GM13976 (cell line): ENCODE measurements at regions not wholly inside any gene's neighbourhood (a gene's known extent, or its start where the extent isn't known, plus 50 kb on each side); places are given as distances from the start of the nearest gene placed in this dataset.

Experiments used
- DNase-seq: peaks from one replicate; pipeline ENCODE4 v3.0.0; 2012; ENCODE audit warnings: low spot score
- CTCF ChIP-seq: IDR thresholded peaks from 2 replicates; pipeline ENCODE4 v1.5.1; 2012; ENCODE audit warnings: borderline replicate concordance, mild to moderate bottlenecking; ENCODE audit not compliant: insufficient read depth; ENCODE audit errors: extremely low read depth, missing control alignments, control extremely low read depth
- in situ Hi-C: fragments of 300-500 bp; cut with MboI; formaldehyde crosslinking; loops from one replicate; pipeline ENCODE4 v1.12.0; 2022; ENCODE audit warnings: low sequenced_read_pairs, mixed read lengths, inconsistent platforms; ENCODE audit not compliant: unreplicated experiment

DNA sequence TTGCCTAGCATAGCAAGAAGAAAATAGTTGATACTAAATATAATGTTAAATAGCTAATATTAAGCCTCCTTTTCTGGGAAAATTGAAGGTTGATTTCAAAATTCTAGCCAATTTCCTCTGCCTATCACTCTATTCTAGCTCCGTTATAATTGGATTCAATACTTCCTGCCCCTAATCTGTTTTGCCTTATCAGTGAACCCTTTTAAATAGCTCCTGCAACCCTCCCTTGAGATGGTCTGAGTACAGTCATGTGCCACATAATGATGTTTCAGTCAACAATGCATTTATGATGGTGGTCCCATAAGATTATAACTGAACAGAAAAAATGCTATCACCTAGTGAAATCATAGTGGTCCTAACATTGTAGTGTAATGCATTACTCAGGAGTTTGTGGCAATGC lies 79.7 kb upstream of the PBX1 start:
- no peak for DNase-seq
- in situ Hi-C loops = no loop called here
- no peak for TF ChIP-seq CTCF

- TF ChIP-seq CTCF = no peak
- no peak for DNase-seq
- in situ Hi-C loops = no loop called here
Observed at GRCh38 chr1:164480285-164480907, 78.6 kb upstream of the PBX1 start.

- TF ChIP-seq CTCF = no peak
Observed at GRCh38 chr1:164495905-164496304, 63.1 kb upstream of the PBX1 start.

GRCh38 chr1:164498792-164499191 lies 60.2 kb upstream of the PBX1 start:
- in situ Hi-C loops = no loop called here
- DNase-seq = no peak
- TF ChIP-seq CTCF = no peak

More at GRCh38 chr1:164495905-164496304, 63.1 kb upstream of the PBX1 start:
- no peak for DNase-seq
- in situ Hi-C loops = no loop called here

- no peak for DNase-seq
- in situ Hi-C loops = no loop called here
- no peak for TF ChIP-seq CTCF
Observed at GRCh38 chr1:164504749-164505148, 54.2 kb upstream of the PBX1 start.
